Naive B cell (primary cell): ENCODE measurements at regions not wholly inside any gene's neighbourhood (a gene's known extent, or its start where the extent isn't known, plus 50 kb on each side); places are given as distances from the start of the nearest gene placed in this dataset.

ENCODE experiments used
- ATAC-seq, 2 donors: fragments of 150-1000 bp; cut with Tn5 transposase; 2 replicates each; pipeline ENCODE4 v1.10.0; 2021; ENCODE audit warnings: low read depth in 2 of 2, mild to moderate bottlenecking in 2 of 2, moderate library complexity in 2 of 2
- DNase-seq: peaks from one replicate; pipeline ENCODE4 v3.0.0; 2022
- H3K27ac Mint-ChIP-seq, 6 donors: one replicate each; pipeline ENCODE4 v1.8.0; 2020 to 2022; ENCODE audit warnings: mild to moderate bottlenecking in 6 of 6, mixed read lengths in 6 of 6, moderate library complexity in 5 of 6, inconsistent platforms in 2 of 6
- H3K27me3 Mint-ChIP-seq, 3 donors: one replicate each; pipeline ENCODE4 v1.8.0; 2021 to 2022; ENCODE audit warnings: mixed read lengths in 3 of 3, mild to moderate bottlenecking in 1 of 3
- H3K36me3 Mint-ChIP-seq, 2 donors: one replicate each; pipeline ENCODE4 v1.8.0; 2020 to 2022; ENCODE audit warnings: mixed read lengths in 2 of 2, inconsistent platforms in 1 of 2, mild to moderate bottlenecking in 1 of 2
- H3K4me1 Mint-ChIP-seq, 3 donors: one replicate each; pipeline ENCODE4 v1.8.0; 2020 to 2022; ENCODE audit warnings: mixed read lengths in 3 of 3, inconsistent platforms in 1 of 3, mild to moderate bottlenecking in 1 of 3, moderate library complexity in 1 of 3
- H3K4me3 Mint-ChIP-seq, 8 donors: one replicate each; pipeline ENCODE4 v1.8.0; 2020 to 2022; ENCODE audit warnings: mild to moderate bottlenecking in 8 of 8, mixed read lengths in 8 of 8, moderate library complexity in 8 of 8, inconsistent platforms in 2 of 8
- H3K9me3 Mint-ChIP-seq, 7 donors: one replicate each; pipeline ENCODE4 v1.8.0; 2020 to 2022; ENCODE audit warnings: mixed read lengths in 7 of 7, mild to moderate bottlenecking in 5 of 7, inconsistent platforms in 2 of 7, moderate library complexity in 1 of 7

DNA sequence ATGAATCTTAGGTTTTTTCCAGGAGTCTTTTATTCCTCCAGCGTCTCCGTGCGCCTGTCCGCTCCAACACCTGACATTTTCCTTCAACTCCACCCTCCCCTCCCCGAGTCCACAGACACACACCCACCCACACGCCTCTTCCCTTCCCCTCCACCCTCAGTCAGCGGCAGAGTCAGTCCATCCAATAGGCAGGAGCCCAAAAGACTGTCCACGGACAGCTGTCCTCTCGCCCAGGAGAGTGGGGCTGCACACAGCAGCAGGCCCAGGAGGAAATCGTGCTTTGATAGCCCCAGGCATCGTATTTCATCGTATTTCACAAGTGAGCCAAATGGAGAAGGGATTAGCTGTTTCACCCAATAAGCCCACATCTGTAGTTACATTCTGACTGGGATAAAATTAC, 285.1 kb downstream of the ZEB1 start:
- Mint-ChIP-seq H3K4me1 (peaks cover 7 to 15% (median 10%) of the 10 kb centered on the region in 3 donors), H3K27ac (peak overlapping the region in 1 of 6 donors; percentile 41), H3K4me3 (peak overlapping the region; percentile 78 to 94 (median 91)), H3K27me3 (peaks cover 0 to 7% (median 4%) of the 10 kb centered on the region in 3 donors), H3K9me3 (peaks cover 0 to 6% (median 0%) of the 10 kb centered on the region in 7 donors), H3K36me3 (no peaks in the 10 kb centered on the region)
- ATAC-seq (no peak), DNase-seq (no peak)

DNA sequence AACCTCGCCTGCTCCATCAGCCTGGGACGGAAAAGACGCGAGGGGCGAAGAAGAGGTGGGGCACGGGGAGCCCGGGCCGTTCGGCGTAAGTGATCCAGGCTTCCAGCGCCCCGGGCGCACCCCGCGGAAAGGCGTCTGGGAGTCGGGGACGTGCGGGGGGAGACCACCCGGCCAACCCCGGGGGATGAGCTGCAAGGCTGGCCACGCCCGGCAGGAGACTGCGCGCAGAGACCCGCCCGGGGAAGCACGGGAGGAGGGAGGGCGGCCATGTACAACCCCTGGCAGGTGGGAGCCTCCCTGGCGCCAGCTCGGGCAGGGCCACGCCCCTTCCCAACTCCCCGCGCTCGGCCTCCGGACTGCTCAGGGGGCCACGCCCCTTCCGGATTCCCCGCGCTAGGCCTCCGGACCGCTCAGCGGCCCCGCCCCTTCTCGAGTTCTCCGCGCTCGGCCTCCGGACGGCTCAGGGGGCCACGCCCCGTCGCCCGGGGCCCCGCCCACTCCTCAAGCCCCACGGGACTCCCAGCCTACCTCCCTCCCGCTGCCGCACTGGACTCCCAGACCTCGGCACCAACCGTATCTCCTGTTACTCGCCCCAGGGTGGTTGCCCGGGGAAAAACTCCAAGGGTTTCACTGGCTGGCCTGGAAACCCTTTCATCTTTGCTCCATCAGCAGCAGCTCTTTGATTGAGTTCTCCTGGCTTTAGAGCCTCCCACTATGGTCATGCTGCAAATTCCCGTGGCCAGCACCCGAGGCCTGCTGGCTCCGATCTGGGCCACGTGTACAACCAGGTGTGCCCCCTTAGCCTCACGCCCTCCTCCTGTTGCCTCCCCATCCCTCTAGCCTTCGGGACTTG, 284.4 kb downstream of the ZEB1 start:
- Mint-ChIP-seq H3K4me1 (peaks cover 7 to 15% (median 10%) of the 10 kb centered on the region in 3 donors), H3K27ac (peak overlapping the region in 5 of 6 donors; percentile 17 to 75 (median 57)), H3K36me3 (no peaks in the 10 kb centered on the region), H3K27me3 (peaks cover 0 to 1% (median under 1%) of the 10 kb centered on the region in 3 donors), H3K4me3 (peak overlapping the region; percentile 78 to 94 (median 91)), H3K9me3 (peaks cover 0 to 8% (median 0%) of the 10 kb centered on the region in 7 donors)
- ATAC-seq, result peak; percentile 85 to 89
- DNase-seq, result peak; percentile 46

DNA sequence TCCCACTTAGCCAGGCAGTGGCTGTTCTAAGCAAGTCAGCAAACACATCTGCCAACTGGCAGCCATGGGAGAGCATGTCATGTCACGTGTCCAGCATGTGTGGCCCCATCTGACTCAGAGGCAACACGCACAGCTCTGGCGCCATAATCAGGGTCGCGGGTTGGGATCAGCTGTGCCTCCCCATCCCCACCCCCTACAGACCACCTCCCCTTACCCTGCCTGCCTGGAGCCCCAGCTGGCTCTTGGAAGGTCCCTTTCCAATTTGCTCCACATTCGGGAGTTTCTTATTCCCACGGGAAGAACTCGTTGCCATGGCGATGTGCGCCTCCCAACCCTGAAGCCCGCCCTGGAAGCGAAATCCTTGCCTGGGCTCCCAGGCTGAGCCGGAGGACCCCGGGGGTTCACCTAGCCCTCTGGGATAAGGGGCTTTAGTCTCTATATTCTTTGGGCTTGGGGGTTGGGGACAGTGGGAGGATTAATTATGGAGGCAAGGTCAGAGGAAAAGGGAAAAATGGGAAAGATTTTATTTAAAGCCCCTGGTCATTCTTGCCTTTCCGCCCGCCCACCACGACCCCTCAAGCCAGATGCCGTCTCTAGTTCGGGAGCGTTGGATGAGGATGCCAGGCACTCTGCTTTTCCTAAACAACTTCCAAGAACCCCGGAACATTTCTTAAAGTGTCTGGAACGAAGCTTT, 283.7 kb downstream of the ZEB1 start:
- peaks cover 0 to 8% (median 0%) of the 10 kb centered on the region in 7 donors for H3K9me3 Mint-ChIP-seq
- peak overlapping the region; percentile 27 to 91 (median 78) for H3K4me3 Mint-ChIP-seq
- DNase-seq, result no peak
- peak overlapping the region in 2 of 6 donors; percentile 18 to 57 for H3K27ac Mint-ChIP-seq
- no peaks in the 10 kb centered on the region for H3K36me3 Mint-ChIP-seq
- ATAC-seq, result no peak
- H3K4me1 Mint-ChIP-seq, result peaks cover 7 to 15% (median 10%) of the 10 kb centered on the region in 3 donors
- H3K27me3 Mint-ChIP-seq, result no peaks in the 10 kb centered on the region

DNA sequence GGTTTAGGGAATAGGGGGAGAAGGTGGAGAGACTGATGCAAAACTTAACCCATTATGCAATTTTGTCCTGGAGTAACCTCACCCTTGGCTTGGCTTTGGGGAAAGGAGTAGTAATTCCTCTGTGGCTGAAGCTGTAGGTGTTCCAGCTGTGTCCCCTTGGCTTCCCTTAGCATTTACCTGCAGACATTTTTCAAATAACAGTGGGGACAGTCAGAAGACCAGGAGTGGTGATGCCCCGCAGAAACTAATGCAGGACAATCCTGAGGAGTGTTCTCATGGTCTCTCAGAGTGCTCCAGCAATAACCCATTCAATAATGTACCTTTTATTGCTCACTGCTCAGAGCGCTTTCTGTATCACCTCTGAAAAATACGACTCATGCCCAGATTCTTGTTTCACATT, 282.1 kb downstream of the ZEB1 start:
- Mint-ChIP-seq H3K27ac (no peak overlapping the region), H3K4me1 (peaks cover 7 to 15% (median 10%) of the 10 kb centered on the region in 3 donors)

DNA sequence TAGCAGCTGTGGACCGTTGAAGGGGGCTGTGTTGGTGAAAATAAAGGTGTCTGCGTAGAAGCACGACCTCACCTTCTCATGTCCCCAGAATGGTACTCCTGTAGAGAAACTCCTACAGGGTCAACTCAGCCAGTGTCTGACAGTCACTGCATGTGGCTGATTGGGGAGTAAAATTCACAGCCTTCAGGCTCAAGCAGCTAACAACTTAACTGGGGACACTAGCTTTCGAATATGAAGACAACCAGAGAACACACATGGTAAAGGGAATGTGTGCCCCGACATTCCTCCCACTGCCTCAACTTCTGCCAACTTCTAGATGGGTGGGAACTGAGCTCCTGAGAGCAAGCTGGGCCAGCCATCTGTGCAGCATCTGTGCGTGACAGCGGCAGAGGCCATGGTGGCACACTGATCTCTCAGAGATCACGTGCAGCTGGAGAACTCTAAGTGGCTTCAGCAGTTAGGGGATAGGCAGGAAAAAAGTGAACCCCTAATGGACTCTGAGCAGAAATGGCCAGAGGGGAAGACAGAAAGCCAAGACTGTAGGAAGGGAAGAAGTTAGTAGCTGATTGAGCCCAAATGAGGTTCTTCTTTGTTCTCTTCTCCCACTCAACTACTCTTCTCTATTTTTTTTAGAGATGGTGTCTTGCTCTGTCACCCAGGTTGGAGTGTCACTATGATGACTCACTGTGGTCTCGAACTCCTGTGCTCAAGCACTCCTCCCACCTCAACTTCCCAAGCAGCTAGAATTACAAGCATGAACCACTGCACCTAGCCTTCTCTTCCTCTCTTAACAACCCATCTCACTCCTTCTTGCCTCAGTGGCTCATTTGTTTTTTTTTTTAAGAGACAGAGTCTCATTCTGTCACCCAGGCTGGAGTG, 280.8 kb downstream of the ZEB1 start:
- H3K27ac Mint-ChIP-seq, result peak overlapping the region in 2 of 6 donors; percentile 41 to 59
- H3K27me3 Mint-ChIP-seq, result no peaks in the 10 kb centered on the region
- H3K4me1 Mint-ChIP-seq, result peaks cover 7 to 15% (median 10%) of the 10 kb centered on the region in 3 donors
- H3K9me3 Mint-ChIP-seq, result peaks cover 0 to 8% (median 0%) of the 10 kb centered on the region in 7 donors
- DNase-seq (no peak), ATAC-seq (no peak)
- H3K4me3 Mint-ChIP-seq, result peak overlapping the region in 1 of 8 donors; percentile 22
- H3K36me3 Mint-ChIP-seq, result no peaks in the 10 kb centered on the region

More for the DNA sequence above, 282.1 kb downstream of the ZEB1 start:
- ATAC-seq (no peak), DNase-seq (no peak)
- peak overlapping the region in 1 of 8 donors; percentile 27 for H3K4me3 Mint-ChIP-seq
- peaks cover 0 to 8% (median 0%) of the 10 kb centered on the region in 7 donors for H3K9me3 Mint-ChIP-seq
- no peaks in the 10 kb centered on the region for H3K27me3 Mint-ChIP-seq
- no peaks in the 10 kb centered on the region for H3K36me3 Mint-ChIP-seq

DNA sequence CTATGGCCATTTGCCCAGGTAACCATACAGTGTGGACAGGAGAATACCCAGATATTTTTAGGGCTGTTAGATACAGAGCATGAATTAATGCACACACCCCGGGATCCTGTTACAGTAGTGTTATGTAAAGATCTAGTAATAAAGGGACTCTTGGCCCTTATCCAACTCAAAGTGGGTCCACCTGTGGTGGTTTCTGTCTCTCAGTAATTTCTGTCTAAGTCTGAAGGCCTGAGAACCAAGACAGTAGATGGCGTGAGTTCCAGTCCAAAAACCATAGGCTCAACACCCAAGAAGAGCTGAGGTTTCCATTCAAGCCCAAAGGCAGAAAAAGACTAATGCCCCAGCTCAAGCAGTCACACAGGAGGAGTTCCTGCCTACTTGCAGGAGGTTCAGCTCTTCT, 277.7 kb downstream of the ZEB1 start:
- Mint-ChIP-seq H3K27ac (no peak overlapping the region), H3K9me3 (peaks cover 9 to 20% (median 14%) of the 10 kb centered on the region in 7 donors), H3K27me3 (peaks cover 13 to 20% (median 16%) of the 10 kb centered on the region in 3 donors), H3K36me3 (peaks cover 0 to 17% of the 10 kb centered on the region in 2 donors), H3K4me1 (peaks cover 0 to 4% (median 0%) of the 10 kb centered on the region in 3 donors), H3K4me3 (no peak overlapping the region)
- ATAC-seq, result no peak
- DNase-seq, result no peak

DNA sequence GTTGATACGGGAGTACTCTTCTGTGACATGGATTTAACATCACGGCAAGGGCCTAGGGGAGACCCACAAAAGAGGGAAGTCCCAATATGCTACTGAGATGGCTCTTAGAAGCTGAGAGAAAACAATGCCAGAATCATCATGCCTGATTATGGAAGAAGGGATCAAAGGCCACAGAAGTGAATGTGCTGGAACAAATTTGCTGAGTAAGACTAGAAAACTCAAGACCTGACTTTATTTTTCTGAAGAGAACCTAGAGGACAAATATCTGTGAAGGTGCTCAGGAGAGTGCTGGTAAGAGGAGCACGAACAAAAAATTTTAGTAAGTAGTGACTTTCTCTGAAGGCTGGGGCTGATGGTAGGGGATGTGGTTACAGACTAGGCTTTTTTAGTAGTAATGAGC, 277.0 kb downstream of the ZEB1 start:
- Mint-ChIP-seq H3K4me1 (peaks cover 0 to 4% (median 0%) of the 10 kb centered on the region in 3 donors), H3K4me3 (no peak overlapping the region), H3K27ac (no peak overlapping the region), H3K27me3 (peaks cover 13 to 20% (median 18%) of the 10 kb centered on the region in 3 donors), H3K9me3 (peaks cover 13 to 24% (median 20%) of the 10 kb centered on the region in 7 donors), H3K36me3 (peaks cover 5 to 24% of the 10 kb centered on the region in 2 donors)
- ATAC-seq, result no peak
- DNase-seq, result no peak

DNA sequence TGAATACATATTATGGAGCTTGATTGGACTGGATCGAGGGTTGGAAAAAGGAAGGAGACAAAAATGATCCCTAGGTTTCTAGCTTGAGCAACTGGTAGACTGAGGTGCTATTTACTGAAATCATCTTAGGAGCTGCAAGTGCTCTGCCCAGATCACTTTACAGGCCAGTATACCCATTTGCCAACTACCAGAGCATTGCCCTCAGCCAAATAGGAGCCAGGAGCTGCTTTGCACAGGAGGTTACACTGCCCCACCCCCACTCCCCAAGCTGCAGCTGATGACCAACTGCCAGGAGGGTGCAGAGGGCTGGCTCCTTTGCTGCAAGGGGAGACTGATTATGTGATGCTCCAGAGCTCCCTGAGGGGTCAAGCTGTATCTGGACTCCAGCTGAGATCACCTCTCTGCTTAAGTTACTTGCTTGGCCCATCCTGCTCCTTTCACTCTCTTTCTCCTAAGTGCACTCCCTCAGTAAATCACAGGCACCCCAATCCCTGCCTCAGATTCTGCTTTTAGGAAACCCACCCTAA, 275.4 kb downstream of the ZEB1 start:
- Mint-ChIP-seq H3K9me3 (peaks cover 13 to 35% (median 23%) of the 10 kb centered on the region in 7 donors), H3K27me3 (peaks cover 13 to 20% (median 18%) of the 10 kb centered on the region in 3 donors), H3K27ac (no peak overlapping the region), H3K4me3 (peak overlapping the region in 1 of 8 donors; percentile 54), H3K4me1 (no peaks in the 10 kb centered on the region), H3K36me3 (peaks cover 5 to 24% of the 10 kb centered on the region in 2 donors)
- no peak for DNase-seq
- ATAC-seq, result no peak

DNA sequence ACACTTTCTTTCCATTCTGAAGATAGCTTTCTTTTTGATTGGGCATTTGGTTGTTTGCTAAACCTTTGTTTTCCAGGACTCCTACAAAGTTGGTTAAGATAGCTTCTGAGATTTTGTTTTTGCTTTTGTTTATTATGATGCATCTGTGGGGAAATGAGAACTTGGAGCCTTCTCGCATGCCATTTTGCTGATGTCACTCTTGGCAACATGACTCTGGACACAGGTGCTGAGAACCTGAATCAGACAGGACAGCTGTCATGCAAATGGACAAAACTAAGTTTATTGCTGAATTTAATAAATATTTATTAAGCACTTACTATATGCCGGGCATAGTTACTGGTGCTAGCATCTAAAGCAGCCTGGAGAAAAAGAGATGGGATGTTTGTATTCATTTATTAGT, 274.1 kb downstream of the ZEB1 start:
- peaks cover 12 to 36% (median 24%) of the 10 kb centered on the region in 7 donors for H3K9me3 Mint-ChIP-seq
- peaks cover 13 to 21% (median 20%) of the 10 kb centered on the region in 3 donors for H3K27me3 Mint-ChIP-seq
- H3K27ac Mint-ChIP-seq, result no peak overlapping the region
- no peak for DNase-seq
- H3K4me3 Mint-ChIP-seq, result no peak overlapping the region
- peaks cover 5 to 24% of the 10 kb centered on the region in 2 donors for H3K36me3 Mint-ChIP-seq
- H3K4me1 Mint-ChIP-seq, result no peaks in the 10 kb centered on the region
- no peak for ATAC-seq

DNA sequence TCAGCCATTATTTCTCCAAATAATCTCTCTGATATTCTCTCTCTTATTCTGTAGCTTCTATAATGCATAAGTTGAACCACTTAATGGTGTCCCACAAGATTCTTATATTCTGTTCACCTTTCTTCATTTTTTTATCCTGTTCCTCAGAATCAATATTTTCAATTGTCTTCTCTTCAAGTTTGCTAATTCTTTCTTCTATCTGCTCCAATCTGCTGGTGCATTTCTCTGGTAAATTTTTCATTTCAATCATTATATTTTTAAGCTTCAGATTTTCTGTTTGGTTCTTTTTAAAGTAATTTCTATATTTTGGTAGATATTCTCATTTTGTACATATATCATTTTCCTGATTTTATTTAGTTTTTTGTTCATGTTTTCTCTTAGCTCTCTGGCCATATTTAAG, 272.6 kb downstream of the ZEB1 start:
- H3K4me1 Mint-ChIP-seq, result peaks cover 0 to 8% (median 0%) of the 10 kb centered on the region in 3 donors
- H3K27ac Mint-ChIP-seq, result no peak overlapping the region
- H3K9me3 Mint-ChIP-seq, result peaks cover 12 to 47% (median 30%) of the 10 kb centered on the region in 7 donors
- H3K36me3 Mint-ChIP-seq, result peaks cover 5 to 24% of the 10 kb centered on the region in 2 donors
- ATAC-seq, result no peak
- H3K27me3 Mint-ChIP-seq, result peaks cover 13 to 31% (median 24%) of the 10 kb centered on the region in 3 donors
- no peak overlapping the region for H3K4me3 Mint-ChIP-seq
- DNase-seq, result no peak

DNA sequence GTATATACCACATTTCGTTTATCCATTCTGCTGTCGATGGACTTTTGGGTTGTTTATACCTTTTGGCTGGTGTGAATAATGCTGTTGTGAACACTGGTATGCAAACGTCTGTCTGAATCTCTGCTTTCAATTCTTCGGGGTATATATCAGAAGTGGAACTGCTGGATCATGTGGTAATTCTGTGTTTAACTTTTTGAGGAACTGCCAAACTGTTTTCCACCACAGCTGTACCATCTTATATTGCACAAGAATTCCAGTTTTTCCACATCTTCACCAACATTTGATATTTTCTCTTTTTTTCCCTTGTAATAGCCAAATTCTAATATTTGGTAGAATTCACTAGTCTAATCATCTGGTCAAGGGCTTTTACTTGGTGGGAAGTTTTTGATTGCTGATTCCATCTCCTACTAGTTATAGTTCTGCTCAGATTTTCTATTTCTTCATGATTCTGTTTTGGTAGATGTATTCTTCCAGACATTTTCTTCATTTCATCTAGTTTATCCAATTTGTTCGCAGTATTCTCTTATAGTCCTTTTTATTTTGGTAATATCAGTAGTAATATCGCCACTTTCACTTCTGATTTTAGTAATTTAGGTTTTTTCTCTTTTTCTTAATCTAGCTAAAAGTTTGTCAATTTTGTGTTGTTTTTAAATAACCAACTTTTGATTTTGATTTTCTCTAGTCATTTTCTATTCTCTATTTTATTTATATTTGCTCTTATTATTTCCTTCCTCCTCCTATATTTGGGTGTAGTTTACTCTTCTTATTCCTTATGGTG, 271.2 kb downstream of the ZEB1 start:
- no peak for DNase-seq
- H3K4me3 Mint-ChIP-seq, result no peak overlapping the region
- peaks cover 13 to 33% (median 24%) of the 10 kb centered on the region in 3 donors for H3K27me3 Mint-ChIP-seq
- H3K4me1 Mint-ChIP-seq, result peaks cover 0 to 11% (median 0%) of the 10 kb centered on the region in 3 donors
- peaks cover 5 to 24% of the 10 kb centered on the region in 2 donors for H3K36me3 Mint-ChIP-seq
- peaks cover 12 to 47% (median 30%) of the 10 kb centered on the region in 7 donors for H3K9me3 Mint-ChIP-seq
- ATAC-seq, result no peak
- H3K27ac Mint-ChIP-seq, result no peak overlapping the region

DNA sequence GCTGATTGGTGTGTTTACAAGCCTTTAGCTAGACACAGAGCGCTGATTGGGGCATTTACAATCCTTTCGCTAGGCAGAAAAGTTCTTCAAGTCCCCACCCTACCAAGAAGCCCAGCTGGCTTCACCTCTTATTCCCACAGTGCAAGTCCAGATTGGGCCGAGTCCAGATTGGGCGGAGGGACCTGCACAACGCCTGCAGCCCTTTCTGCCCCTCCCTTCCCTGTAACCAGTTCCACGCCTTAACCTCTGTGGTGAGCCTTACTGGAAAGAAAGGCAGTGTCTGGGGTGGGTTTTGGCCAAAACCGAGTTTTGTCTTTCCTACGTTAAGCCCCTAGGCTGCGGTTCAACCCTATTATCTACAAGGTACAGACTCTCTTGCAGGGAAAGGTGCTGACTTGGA, 268.7 kb downstream of the ZEB1 start:
- H3K27ac Mint-ChIP-seq, result no peak overlapping the region
- ATAC-seq (no peak), DNase-seq (no peak)
- no peak overlapping the region for H3K4me3 Mint-ChIP-seq
- peaks cover 0 to 13% (median 4%) of the 10 kb centered on the region in 3 donors for H3K4me1 Mint-ChIP-seq
- peaks cover 5 to 14% of the 10 kb centered on the region in 2 donors for H3K36me3 Mint-ChIP-seq
- H3K27me3 Mint-ChIP-seq, result peaks cover 0 to 29% (median 11%) of the 10 kb centered on the region in 3 donors
- H3K9me3 Mint-ChIP-seq, result peaks cover 5 to 40% (median 25%) of the 10 kb centered on the region in 7 donors
